ENCODE measurements at regions not wholly inside any gene's neighbourhood (a gene's known extent, or its start where the extent isn't known, plus 50 kb on each side); places are given as distances from the start of the nearest gene placed in this dataset.

DNA sequence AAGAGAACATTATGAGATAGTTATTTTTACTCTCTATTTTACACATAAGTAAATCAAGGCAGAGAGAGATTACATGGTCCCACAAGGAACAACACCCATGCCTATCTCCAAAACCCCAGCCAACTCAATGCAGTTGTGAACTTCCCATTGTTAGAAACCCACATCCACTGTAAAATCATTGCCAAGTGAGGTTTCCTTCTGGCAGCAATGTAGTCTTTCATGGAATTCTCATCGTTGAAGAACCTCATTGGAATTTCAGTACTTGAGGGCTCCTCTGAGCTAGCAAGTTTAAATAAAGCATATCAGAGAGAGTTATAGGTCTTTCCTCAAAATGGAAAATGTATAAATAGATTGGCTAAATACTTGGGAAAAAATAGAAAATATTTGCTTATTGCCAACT, 105.2 kb downstream of the RAD51AP2 start:
- TF ChIP-seq, protein P1, sequence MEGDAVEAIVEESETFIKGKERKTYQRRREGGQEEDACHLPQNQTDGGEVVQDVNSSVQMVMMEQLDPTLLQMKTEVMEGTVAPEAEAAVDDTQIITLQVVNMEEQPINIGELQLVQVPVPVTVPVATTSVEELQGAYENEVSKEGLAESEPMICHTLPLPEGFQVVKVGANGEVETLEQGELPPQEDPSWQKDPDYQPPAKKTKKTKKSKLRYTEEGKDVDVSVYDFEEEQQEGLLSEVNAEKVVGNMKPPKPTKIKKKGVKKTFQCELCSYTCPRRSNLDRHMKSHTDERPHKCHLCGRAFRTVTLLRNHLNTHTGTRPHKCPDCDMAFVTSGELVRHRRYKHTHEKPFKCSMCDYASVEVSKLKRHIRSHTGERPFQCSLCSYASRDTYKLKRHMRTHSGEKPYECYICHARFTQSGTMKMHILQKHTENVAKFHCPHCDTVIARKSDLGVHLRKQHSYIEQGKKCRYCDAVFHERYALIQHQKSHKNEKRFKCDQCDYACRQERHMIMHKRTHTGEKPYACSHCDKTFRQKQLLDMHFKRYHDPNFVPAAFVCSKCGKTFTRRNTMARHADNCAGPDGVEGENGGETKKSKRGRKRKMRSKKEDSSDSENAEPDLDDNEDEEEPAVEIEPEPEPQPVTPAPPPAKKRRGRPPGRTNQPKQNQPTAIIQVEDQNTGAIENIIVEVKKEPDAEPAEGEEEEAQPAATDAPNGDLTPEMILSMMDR (conservative IDR thresholded peaks at IDR 0.05; ENCODE audit: low read depth in 2 of 2), result no peak
- TF ChIP-seq, protein P2, sequence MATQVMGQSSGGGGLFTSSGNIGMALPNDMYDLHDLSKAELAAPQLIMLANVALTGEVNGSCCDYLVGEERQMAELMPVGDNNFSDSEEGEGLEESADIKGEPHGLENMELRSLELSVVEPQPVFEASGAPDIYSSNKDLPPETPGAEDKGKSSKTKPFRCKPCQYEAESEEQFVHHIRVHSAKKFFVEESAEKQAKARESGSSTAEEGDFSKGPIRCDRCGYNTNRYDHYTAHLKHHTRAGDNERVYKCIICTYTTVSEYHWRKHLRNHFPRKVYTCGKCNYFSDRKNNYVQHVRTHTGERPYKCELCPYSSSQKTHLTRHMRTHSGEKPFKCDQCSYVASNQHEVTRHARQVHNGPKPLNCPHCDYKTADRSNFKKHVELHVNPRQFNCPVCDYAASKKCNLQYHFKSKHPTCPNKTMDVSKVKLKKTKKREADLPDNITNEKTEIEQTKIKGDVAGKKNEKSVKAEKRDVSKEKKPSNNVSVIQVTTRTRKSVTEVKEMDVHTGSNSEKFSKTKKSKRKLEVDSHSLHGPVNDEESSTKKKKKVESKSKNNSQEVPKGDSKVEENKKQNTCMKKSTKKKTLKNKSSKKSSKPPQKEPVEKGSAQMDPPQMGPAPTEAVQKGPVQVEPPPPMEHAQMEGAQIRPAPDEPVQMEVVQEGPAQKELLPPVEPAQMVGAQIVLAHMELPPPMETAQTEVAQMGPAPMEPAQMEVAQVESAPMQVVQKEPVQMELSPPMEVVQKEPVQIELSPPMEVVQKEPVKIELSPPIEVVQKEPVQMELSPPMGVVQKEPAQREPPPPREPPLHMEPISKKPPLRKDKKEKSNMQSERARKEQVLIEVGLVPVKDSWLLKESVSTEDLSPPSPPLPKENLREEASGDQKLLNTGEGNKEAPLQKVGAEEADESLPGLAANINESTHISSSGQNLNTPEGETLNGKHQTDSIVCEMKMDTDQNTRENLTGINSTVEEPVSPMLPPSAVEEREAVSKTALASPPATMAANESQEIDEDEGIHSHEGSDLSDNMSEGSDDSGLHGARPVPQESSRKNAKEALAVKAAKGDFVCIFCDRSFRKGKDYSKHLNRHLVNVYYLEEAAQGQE (IDR thresholded peaks at IDR 0.05; ENCODE audit: unreplicated experiment), result no peak
- no peak for TF ChIP-seq POLR2AphosphoS5 (IDR thresholded peaks at IDR 0.05; ENCODE audit: low read depth)
- TF ChIP-seq EZH2 (IDR thresholded peaks at IDR 0.05; ENCODE audit: low read depth, unreplicated experiment), result no peak
- no peak for TF ChIP-seq EZH2phosphoT487 (IDR thresholded peaks at IDR 0.05; ENCODE audit: unreplicated experiment)
- no peak for TF ChIP-seq CREB1 (CRISPR knock-in tag; IDR thresholded peaks at IDR 0.05; ENCODE audit: low read depth)
- TF ChIP-seq ZNF331 (CRISPR knock-in tag; IDR thresholded peaks at IDR 0.05; ENCODE audit: low read depth), result no peak
- no peak for TF ChIP-seq NANOG (IDR thresholded peaks at IDR 0.05; ENCODE audit: borderline replicate concordance)
- TF ChIP-seq STAT1 (IDR thresholded peaks at IDR 0.05; ENCODE audit: unreplicated experiment), result no peak
- no peak for TF ChIP-seq ZNF114 (CRISPR knock-in tag; IDR thresholded peaks at IDR 0.05)
- TF ChIP-seq JUNB (IDR thresholded peaks at IDR 0.05; ENCODE audit: unreplicated experiment), result no peak
- TF ChIP-seq, protein P3, sequence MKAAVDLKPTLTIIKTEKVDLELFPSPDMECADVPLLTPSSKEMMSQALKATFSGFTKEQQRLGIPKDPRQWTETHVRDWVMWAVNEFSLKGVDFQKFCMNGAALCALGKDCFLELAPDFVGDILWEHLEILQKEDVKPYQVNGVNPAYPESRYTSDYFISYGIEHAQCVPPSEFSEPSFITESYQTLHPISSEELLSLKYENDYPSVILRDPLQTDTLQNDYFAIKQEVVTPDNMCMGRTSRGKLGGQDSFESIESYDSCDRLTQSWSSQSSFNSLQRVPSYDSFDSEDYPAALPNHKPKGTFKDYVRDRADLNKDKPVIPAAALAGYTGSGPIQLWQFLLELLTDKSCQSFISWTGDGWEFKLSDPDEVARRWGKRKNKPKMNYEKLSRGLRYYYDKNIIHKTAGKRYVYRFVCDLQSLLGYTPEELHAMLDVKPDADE (IDR thresholded peaks at IDR 0.05), result no peak
- TF ChIP-seq, protein P4, sequence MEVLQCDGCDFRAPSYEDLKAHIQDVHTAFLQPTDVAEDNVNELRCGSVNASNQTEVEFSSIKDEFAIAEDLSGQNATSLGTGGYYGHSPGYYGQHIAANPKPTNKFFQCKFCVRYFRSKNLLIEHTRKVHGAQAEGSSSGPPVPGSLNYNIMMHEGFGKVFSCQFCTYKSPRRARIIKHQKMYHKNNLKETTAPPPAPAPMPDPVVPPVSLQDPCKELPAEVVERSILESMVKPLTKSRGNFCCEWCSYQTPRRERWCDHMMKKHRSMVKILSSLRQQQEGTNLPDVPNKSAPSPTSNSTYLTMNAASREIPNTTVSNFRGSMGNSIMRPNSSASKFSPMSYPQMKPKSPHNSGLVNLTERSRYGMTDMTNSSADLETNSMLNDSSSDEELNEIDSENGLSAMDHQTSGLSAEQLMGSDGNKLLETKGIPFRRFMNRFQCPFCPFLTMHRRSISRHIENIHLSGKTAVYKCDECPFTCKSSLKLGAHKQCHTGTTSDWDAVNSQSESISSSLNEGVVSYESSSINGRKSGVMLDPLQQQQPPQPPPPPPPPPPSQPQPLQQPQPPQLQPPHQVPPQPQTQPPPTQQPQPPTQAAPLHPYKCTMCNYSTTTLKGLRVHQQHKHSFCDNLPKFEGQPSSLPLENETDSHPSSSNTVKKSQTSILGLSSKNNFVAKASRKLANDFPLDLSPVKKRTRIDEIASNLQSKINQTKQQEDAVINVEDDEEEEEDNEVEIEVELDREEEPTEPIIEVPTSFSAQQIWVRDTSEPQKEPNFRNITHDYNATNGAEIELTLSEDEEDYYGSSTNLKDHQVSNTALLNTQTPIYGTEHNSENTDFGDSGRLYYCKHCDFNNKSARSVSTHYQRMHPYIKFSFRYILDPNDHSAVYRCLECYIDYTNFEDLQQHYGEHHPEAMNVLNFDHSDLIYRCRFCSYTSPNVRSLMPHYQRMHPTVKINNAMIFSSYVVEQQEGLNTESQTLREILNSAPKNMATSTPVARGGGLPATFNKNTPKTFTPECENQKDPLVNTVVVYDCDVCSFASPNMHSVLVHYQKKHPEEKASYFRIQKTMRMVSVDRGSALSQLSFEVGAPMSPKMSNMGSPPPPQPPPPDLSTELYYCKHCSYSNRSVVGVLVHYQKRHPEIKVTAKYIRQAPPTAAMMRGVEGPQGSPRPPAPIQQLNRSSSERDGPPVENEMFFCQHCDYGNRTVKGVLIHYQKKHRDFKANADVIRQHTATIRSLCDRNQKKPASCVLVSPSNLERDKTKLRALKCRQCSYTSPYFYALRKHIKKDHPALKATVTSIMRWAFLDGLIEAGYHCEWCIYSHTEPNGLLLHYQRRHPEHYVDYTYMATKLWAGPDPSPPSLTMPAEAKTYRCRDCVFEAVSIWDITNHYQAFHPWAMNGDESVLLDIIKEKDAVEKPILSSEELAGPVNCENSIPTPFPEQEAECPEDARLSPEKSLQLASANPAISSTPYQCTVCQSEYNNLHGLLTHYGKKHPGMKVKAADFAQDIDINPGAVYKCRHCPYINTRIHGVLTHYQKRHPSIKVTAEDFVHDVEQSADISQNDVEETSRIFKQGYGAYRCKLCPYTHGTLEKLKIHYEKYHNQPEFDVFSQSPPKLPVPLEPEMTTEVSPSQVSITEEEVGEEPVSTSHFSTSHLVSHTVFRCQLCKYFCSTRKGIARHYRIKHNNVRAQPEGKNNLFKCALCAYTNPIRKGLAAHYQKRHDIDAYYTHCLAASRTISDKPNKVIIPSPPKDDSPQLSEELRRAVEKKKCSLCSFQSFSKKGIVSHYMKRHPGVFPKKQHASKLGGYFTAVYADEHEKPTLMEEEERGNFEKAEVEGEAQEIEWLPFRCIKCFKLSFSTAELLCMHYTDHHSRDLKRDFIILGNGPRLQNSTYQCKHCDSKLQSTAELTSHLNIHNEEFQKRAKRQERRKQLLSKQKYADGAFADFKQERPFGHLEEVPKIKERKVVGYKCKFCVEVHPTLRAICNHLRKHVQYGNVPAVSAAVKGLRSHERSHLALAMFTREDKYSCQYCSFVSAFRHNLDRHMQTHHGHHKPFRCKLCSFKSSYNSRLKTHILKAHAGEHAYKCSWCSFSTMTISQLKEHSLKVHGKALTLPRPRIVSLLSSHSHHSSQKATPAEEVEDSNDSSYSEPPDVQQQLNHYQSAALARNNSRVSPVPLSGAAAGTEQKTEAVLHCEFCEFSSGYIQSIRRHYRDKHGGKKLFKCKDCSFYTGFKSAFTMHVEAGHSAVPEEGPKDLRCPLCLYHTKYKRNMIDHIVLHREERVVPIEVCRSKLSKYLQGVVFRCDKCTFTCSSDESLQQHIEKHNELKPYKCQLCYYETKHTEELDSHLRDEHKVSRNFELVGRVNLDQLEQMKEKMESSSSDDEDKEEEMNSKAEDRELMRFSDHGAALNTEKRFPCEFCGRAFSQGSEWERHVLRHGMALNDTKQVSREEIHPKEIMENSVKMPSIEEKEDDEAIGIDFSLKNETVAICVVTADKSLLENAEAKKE (CRISPR knock-in tag; IDR thresholded peaks at IDR 0.05), result no peak

All from GM23338 (cell line).